ENCODE measurements at regions not wholly inside any gene's neighbourhood (a gene's known extent, or its start where the extent isn't known, plus 50 kb on each side); places are given as distances from the start of the nearest gene placed in this dataset.

- no peak for TF ChIP-seq CTCF (IDR thresholded peaks at IDR 0.05)
- no peak for TF ChIP-seq POLR2A (IDR thresholded peaks at IDR 0.05)
These were observed 613.5 kb downstream of the TLE4 start for GRCh38 chr9:80185112-80185738.

All from body of pancreas (tissue), 4 donors.